DND-41 (cell line): ENCODE measurements at regions not wholly inside any gene's neighbourhood (a gene's known extent, or its start where the extent isn't known, plus 50 kb on each side); places are given as distances from the start of the nearest gene placed in this dataset.
"Not testable (repeated sequence)": the region's sequence is repeated elsewhere in the genome, so short reads cannot be mapped to it uniquely, and the experiment has no call there.

ENCODE experiments used
- ATAC-seq: fragments of 200-7000 bp; cut with Tn5 transposase; 3 replicates; pipeline ENCODE4 v1.9.1; 2021; ENCODE audit warnings: low read depth; ENCODE audit not compliant: insufficient read depth
- DNase-seq: peaks from one replicate; pipeline ENCODE4 v3.0.0-alpha.2; 2020
- H2AFZ ChIP-seq: 2 replicates; pipeline ENCODE4 v1.6.0; 2012; ENCODE audit warnings: low read depth, low read length
- H3K27ac ChIP-seq: 2 replicates; pipeline ENCODE4 v1.5.1; 2012; ENCODE audit warnings: low read length, inconsistent platforms
- H3K27me3 ChIP-seq: fragments of 200-600 bp; sonication (generic); 2 replicates; pipeline ENCODE4 v1.6.0; 2012; ENCODE audit warnings: low read length, mild to moderate bottlenecking, inconsistent platforms; ENCODE audit not compliant: insufficient read depth, poor library complexity
- H3K36me3 ChIP-seq: 2 replicates; pipeline ENCODE4 v1.5.1; 2012; ENCODE audit warnings: low read length, inconsistent platforms; ENCODE audit not compliant: insufficient read depth
- H3K4me1 ChIP-seq: 2 replicates; pipeline ENCODE4 v1.5.1; 2012; ENCODE audit warnings: mild to moderate bottlenecking, low read length; ENCODE audit not compliant: insufficient read depth
- H3K4me2 ChIP-seq: 2 replicates; pipeline ENCODE4 v1.6.0; 2012; ENCODE audit warnings: mild to moderate bottlenecking, moderate library complexity, low read length, inconsistent platforms; ENCODE audit not compliant: insufficient read depth
- H3K4me3 ChIP-seq, 2 experiments: fragments of 200-600 bp in 1 of 2; shearing (Covaris generic) in 1 of 2; 2 replicates each; pipeline ENCODE4 v1.5.1; 2012 to 2016; ENCODE audit warnings: inconsistent platforms in 2 of 2, low read length in 2 of 2, mild to moderate bottlenecking in 2 of 2, low read depth in 1 of 2, moderate library complexity in 1 of 2
- H3K79me2 ChIP-seq: 2 replicates; pipeline ENCODE4 v1.6.0; 2012; ENCODE audit warnings: low read length, inconsistent platforms; ENCODE audit not compliant: insufficient read depth
- H3K9ac ChIP-seq: 2 replicates; pipeline ENCODE4 v1.6.0; 2012; ENCODE audit warnings: low read depth, mild to moderate bottlenecking, inconsistent platforms, low read length, moderate library complexity
- H3K9me3 ChIP-seq: 2 replicates; pipeline ENCODE4 v1.5.1; 2012; ENCODE audit warnings: low read length, moderate library complexity, mild to moderate bottlenecking, inconsistent platforms; ENCODE audit not compliant: insufficient read depth, severe bottlenecking
- H4K20me1 ChIP-seq: 2 replicates; pipeline ENCODE4 v1.6.0; 2012; ENCODE audit warnings: low read length; ENCODE audit not compliant: insufficient read depth
- CTCF ChIP-seq: IDR thresholded peaks from 2 replicates; pipeline ENCODE4 v1.5.1; 2012; ENCODE audit warnings: borderline replicate concordance, low read length, moderate library complexity, mild to moderate bottlenecking; ENCODE audit not compliant: poor library complexity, severe bottlenecking; ENCODE audit errors: extremely low read depth
- EZH2 ChIP-seq: IDR thresholded peaks from 3 replicates; pipeline ENCODE4 v1.6.1; 2012; ENCODE audit warnings: borderline replicate concordance, low read depth, mild to moderate bottlenecking, moderate library complexity, low read length, inconsistent platforms; ENCODE audit not compliant: severe bottlenecking

- Histone ChIP-seq H3K27me3 (no peaks in the 10 kb centered on the region), H3K36me3 (no peaks in the 10 kb centered on the region), H3K79me2 (no peaks in the 10 kb centered on the region), H4K20me1 (no peaks in the 10 kb centered on the region), H3K9ac (no peak overlapping the region), H2AFZ (no peak overlapping the region), H3K4me3 (no peak overlapping the region), H3K4me2 (no peak overlapping the region), H3K9me3 (no peaks in the 10 kb centered on the region), H3K4me1 (peaks cover 16% of the 10 kb centered on the region), H3K27ac (no peak overlapping the region)
- ATAC-seq, result no peak
- DNase-seq, result no peak
- no peak for TF ChIP-seq CTCF
- no peak for TF ChIP-seq EZH2
Measured at GRCh38 chr3:196138482-196139254, 56.8 kb upstream of the TFRC start.

- H3K4me3 ChIP-seq, ATAC-seq, H3K27me3 ChIP-seq, H4K20me1 ChIP-seq, H3K36me3 ChIP-seq, H3K79me2 ChIP-seq, H2AFZ ChIP-seq, H3K9me3 ChIP-seq, H3K4me2 ChIP-seq, DNase-seq, H3K9ac ChIP-seq: not testable (repeated sequence)
- H3K27ac ChIP-seq, result peak overlapping the region; percentile 75; the same call in 1 of the 2 replicates
- H3K4me1 ChIP-seq, result peaks cover 16% of the 10 kb centered on the region
Measured at GRCh38 chr3:196136640-196136989, 54.7 kb upstream of the TFRC start.

GRCh38 chr3:196135693-196136639, 54.1 kb upstream of the TFRC start:
- Histone ChIP-seq H3K4me2 (no peak overlapping the region; the same call in 1 of the 2 replicates), H3K9ac (peak overlapping the region; percentile 32), H3K9me3 (no peaks in the 10 kb centered on the region), H3K4me1 (peaks cover 16% of the 10 kb centered on the region), H3K36me3 (no peaks in the 10 kb centered on the region), H3K79me2 (no peaks in the 10 kb centered on the region), H3K27me3 (no peaks in the 10 kb centered on the region), H4K20me1 (no peaks in the 10 kb centered on the region), H3K4me3 (no peak overlapping the region), H2AFZ (peak overlapping the region; percentile 71), H3K27ac (peak overlapping the region; percentile 75)
- TF ChIP-seq CTCF (no peak), EZH2 (no peak)
- ATAC-seq (peak; percentile 73), DNase-seq (no peak)

GRCh38 chr3:196134691-196135090, 52.8 kb upstream of the TFRC start:
- no peak for DNase-seq
- no peak overlapping the region for H3K27ac ChIP-seq
- no peak overlapping the region for H2AFZ ChIP-seq
- no peaks in the 10 kb centered on the region for H4K20me1 ChIP-seq
- no peak overlapping the region for H3K4me3 ChIP-seq
- no peaks in the 10 kb centered on the region for H3K9me3 ChIP-seq
- no peak overlapping the region for H3K9ac ChIP-seq
- H3K79me2 ChIP-seq, result no peaks in the 10 kb centered on the region
- no peak for ATAC-seq
- no peaks in the 10 kb centered on the region for H3K27me3 ChIP-seq
- no peaks in the 10 kb centered on the region for H3K36me3 ChIP-seq
- no peak for TF ChIP-seq EZH2
- TF ChIP-seq CTCF, result no peak
- H3K4me1 ChIP-seq, result peaks cover 16% of the 10 kb centered on the region
- no peak overlapping the region for H3K4me2 ChIP-seq

- not testable (repeated sequence) for H3K36me3 ChIP-seq, ATAC-seq, H3K27ac ChIP-seq, DNase-seq, H3K79me2 ChIP-seq, H3K27me3 ChIP-seq, H3K4me3 ChIP-seq, H3K9ac ChIP-seq, H2AFZ ChIP-seq, H4K20me1 ChIP-seq, H3K9me3 ChIP-seq, H3K4me2 ChIP-seq
- H3K4me1 ChIP-seq, result peaks cover 16% of the 10 kb centered on the region
Measured at GRCh38 chr3:196133869-196134268, 52.0 kb upstream of the TFRC start.
